GM19351 (cell line): ENCODE measurements at regions not wholly inside any gene's neighbourhood (a gene's known extent, or its start where the extent isn't known, plus 50 kb on each side); places are given as distances from the start of the nearest gene placed in this dataset.

Experiments
- ATAC-seq: cut with Tn5 transposase; IDR thresholded peaks from one replicate; pipeline ENCODE4 v1.9.1; 2021; ENCODE audit warnings: mild to moderate bottlenecking, moderate library complexity; ENCODE audit not compliant: unreplicated experiment

DNA sequence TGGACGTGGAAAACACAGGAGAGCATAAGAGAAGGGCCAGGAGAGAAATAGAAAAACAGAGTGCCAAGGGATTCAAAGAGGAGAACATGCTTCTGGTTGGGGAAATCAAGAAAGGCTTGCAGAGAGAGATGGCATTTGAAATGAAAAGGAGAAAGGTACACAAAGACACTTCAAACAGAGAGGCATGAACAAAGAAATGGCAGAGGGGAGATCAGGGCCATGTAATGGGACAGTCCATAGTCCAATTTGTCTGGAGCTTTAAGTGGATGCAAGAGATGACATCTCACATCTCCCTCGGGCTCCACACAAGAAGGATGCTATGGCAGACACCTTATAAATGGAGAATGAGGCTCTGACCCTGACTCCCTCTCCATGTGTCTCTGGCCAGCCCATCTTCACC, 331.1 kb downstream of the MLLT3 start:
- ATAC-seq, result no peak

DNA sequence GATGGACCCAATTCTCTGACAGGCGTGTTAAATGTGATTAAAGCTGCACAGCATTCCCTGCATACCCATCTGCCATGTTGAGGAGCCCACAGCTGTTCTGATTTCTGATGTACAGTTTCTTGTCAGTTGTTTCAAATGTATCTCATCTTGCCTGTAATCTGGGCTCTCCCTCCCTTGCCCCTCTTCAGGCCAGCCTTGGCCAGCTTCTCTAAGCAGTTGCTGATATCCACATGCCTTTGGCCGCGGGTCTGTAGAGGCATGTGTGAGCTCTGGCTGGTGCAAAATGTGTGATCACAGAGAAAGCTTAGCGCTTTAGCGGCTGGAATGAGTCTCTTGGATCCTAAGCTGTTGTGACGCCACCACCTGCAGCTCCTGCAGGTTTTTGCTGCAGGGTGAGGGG, 332.0 kb downstream of the MLLT3 start:
- ATAC-seq, result no peak

DNA sequence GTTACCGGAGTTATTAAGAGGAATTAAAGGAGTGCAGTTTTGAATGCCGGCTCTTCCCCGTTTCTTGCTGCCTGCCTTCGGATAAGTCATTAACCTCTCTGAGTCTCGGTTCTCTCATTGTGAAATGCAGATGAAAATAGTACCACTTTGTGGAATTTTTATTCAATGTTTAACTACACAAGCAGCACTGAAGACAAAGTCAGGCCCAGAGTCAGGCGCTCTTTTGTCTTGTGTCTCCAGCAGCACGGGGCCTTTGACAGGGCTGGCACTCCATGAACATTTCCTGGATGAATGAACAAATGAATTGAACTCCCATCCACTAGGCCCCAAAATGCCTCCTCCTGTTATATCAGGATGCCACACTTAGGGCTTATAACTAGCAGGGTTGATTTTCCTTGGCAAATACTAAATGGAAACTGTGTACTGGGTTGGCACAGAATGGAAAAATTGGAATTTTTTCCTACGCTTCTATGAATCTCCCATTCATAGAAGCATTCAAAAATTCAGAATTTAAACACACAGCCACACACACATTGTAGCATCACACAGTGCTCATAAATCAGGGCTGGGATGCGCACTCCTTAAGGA, 332.8 kb downstream of the MLLT3 start:
- no peak for ATAC-seq

DNA sequence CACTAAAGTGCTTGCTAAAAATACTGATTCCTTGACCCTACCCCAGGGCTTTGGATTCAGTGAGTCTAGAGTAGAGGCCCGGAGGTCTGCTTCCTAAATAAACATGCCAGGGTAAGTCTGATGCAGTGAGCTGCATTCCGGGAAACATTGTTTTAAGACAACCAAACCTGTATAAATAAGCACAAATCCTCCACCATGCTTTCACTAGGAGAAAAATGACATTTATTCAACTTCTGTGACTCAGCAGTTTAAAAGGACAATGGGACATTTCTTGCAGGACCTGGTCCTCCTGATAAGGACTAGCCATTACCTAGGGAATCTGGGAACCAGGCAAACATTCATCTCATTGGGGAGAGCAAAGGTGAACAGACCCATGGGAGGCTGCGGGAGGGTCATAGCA, 335.3 kb downstream of the MLLT3 start:
- no peak for ATAC-seq

DNA sequence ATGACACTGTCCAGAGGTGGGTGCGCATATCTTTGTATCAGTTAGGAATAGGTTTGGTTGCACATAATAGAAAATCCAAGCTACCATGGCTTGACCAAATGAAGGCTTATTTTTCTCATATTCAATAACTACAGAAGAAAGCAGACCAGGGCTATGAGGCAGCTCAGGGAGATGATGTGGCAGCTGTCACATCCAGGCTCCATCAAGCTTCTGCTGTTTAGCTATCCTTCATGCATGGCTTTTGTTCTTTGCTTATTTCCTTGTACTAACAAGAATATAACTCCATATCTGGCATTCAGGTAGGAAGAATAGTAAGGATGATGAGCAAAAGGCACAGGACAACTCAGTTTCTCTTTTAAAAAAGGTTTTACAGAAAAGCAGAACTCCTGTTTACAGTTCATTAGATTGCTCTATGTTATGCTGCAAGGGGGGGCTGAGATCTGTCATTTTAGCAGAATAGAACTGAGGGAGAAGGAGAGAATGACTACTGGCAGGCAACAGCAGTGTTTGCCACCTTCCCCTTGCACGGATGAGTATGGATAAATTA, 336.1 kb downstream of the MLLT3 start:
- no peak for ATAC-seq

DNA sequence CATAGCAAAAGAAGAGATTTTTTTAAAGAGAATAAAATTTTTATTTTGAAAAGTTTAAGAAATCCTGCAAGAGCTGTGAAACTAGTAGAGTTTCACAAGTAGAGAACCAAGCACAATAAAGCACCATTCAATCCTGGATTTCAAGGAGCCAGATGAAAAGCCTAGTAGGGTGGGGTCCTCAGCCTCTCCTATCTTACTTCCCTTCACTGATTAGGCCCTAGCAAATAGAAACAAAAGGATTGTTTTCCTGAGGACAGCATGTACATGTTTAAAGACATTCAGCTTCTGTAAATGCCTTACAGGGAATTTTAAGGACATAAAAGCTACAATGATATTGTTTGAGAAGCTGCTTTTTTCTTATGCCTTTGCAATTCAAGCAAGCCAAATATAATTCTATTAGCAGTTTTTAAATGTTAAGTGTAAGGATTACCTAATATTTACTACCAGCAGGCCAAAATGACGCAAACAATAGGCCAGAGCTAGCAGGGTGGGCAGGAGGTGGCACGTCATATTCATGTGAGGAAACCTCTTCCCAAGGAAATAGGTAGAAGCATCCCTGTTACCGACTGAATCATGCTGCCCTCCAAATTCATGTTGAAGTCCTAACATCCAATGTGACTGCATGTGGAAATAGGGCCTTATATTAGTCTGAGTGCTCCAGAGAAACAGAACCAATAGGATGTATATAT, 337.6 kb downstream of the MLLT3 start:
- no peak for ATAC-seq

DNA sequence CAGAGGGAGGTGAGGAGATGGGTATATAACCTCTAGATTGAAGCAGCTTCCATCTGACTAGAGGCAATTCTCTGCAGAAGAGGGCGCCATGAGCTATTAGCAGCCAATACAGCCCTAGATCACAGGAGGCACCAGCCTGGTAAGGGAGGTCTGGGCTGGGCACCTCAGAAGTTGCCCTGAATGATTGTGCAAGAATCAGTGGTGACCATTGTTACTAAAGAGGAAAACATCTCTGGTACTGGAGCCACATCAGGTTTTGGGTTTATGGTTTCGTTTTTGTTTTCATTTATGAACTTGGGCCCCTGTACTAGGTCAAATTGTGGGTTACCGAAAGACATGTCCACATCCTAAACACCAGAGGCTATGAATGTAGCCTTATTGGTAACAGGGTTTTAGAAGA, 342.0 kb downstream of the MLLT3 start:
- no peak for ATAC-seq

DNA sequence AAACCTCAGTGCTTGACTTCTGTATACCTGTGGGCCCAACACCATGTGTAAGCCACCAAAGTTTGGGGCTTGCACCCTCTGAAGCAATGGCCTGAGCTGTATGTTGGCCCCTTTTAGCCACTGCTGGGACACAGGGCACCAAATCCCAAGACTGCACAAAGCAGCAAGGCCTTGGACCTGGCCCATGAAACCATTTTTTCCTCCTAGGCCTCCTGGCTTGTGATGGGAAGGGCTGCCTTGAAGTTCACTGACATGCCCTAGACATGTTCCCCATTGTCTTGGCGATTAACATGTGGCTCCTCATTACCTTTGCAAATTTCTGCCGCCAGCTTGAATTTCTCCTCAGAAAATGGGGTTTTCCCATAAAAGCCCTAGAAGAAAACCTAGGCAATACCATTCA, 345.5 kb downstream of the MLLT3 start:
- ATAC-seq, result no peak

DNA sequence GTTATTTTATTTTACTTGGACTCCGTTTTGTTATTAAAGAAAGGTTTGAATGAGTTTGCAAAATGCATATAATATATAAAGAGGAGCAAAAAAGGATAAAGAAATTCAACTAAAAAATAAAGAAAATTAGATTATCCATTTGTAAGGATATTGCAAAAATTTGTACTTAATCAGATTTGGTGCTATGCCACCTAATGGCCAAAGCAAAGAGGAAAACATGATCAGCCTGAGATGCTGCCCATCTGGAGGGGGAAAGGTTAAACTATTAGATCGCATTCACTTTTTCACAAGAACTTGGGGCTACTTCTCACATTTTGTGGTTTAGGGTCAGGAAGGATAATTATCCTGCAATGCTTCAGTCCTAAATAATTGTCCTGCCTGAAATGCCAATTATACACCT, 350.6 kb downstream of the MLLT3 start:
- no peak for ATAC-seq

DNA sequence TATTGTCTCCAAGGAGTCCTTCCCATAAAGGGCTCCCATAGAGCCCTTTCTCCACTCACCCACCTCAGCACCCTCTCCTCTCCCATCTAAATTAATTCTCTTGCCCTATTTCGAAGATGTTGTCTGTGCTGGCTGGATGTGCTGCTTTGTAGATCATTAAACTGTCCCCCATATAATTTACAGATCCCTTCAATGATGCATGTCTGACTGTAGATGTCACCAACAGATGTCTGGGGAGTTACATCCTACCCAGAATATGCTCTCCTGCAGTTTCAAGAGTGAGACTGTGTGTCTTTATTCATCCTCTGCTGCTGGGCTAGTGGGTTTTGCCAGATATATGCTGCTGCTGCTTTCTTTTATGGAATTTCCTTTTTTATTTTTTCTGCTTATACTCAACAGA, 351.2 kb downstream of the MLLT3 start:
- ATAC-seq, result no peak

DNA sequence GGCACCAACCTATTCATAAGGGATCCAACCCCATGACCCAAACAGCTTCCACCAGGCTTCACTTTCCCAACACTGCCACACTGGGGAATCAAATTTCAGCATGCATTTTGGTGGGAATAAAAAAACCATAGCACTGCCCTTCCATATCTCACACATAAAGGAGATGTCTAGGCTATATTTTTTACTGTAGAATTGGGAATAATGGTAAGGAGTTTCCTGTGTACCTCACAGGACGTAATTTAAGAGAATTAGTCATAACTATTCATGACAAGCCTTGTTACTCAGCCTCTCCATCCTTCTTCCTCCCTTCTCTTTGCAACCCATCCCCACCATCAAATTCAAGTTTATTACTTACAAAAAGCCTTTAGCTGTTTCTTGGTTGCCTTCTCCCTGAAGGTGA, 352.1 kb downstream of the MLLT3 start:
- no peak for ATAC-seq

DNA sequence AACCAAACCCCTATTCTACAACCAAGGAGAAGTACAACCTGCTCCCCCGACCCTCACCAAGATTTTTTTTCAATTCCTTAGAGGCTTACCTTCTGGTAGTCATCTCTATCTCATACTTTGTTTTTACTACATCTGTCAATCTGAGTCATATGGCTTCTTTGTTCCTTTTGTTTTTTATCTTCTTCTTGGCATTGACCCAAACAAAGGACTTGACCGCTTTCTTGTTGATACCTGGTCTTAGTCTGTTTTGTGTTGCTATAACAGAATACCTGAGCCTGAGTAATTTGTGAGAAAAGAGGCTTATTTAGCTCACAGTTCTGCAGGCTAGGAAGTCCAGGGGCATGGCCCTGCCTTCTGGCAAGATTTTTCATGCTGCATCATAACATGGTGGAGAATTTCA, 352.7 kb downstream of the MLLT3 start:
- ATAC-seq, result no peak

DNA sequence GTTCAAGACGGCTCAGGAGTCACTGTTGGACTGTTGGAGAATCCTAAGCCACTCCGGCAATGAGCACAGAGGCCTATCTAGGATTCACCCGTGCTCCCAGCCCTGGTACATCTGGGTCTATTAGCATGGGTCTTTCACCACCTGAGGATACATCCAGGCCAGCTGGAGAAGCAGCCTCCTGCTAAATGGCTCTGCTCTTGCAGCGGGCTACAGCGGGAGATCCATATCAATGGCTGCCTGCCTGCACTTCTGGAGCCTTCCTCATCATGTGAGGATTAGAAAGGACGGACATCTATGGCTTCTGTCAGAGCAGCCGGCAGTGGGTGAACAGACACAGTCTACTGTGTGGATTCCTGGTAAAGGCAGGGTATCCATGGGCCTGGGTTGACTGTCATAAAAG, 357.4 kb downstream of the MLLT3 start:
- ATAC-seq, result no peak

DNA sequence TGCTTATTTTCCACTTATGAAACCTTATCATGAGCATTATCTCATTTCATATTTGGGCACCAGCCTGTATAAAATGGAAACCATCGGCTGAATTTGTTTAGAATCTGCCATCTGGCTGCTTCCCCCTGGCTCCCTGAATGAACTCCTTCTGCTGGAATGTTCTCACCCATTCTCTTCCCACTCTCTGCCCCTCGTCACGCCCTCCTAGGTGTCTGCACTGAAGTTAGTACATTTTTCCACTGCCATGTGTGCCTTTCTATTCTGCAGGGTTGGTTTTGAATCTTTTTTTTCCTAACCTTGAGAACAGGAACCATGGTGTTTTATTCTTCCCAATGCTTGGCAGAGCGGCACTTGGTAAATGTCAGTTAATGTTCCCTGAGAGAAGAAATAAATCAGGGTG, 359.7 kb downstream of the MLLT3 start:
- no peak for ATAC-seq

DNA sequence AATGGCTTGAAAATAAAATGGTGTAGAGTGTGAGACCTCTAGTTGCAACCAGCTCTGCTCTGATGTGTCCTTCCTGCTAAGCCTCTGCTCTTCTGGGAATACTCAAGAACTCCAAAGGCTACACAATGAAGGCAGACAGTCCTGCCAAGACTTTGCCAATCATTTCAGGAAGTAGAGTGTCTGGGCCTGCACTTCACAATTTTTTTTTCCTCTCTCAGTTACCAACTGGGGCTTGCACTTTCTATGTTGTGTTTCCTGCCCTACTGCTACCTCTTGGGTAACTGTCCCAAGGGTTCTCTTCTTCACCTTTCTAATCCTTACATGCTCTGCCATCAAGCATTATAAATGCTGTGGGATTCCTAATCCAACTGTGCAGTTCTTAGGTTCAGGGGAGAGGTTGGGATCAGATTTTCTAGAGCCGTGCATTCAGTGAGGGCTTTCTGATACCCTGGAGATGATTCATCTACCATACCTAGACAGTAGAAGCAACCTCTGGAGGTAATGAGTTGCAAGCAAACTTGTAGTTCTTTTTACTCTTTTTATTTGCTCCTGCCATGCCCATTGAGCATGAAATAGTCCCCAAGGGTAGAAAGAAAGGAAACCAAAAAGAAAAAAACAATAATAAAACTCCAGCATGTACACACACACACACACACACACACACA, 365.9 kb downstream of the MLLT3 start:
- no peak for ATAC-seq

DNA sequence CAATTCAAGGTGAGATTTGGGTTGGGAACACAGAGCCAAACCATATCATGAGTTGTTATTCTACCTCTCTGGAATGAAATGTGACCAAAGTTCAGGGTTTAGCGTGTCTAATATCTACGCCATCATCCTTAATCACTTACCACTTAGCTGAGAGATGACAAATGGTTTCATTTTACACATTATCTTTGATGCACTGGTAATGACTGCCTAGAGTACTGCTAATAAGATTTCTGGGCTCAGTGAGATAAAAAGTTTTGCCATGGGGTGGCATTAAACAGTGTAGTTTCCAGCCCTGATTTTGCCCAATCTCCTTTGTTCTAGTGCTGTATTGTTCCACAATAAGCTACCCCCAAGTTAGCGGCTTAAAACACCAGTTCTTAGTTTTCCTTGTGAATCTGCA, 367.2 kb downstream of the MLLT3 start:
- ATAC-seq, result no peak

DNA sequence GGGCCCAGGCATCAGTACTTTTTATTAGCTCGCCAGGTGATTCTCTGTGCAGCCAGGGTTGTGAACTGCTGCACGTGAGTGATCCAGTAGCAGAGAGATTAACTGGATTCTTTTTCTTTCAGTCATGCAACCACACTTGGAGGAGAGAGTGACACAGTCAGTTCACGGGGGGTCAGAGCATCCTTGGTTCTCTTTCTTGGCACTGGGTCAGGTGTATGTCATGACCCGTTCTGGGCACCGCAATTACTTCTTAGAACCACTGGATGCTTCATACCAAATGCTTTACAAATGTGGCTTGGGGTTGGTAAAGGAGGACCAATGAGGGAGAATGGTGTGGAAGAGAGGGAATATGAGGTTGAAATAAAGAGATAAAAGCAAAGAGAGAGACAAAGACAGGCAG, 368.7 kb downstream of the MLLT3 start:
- ATAC-seq, result no peak

DNA sequence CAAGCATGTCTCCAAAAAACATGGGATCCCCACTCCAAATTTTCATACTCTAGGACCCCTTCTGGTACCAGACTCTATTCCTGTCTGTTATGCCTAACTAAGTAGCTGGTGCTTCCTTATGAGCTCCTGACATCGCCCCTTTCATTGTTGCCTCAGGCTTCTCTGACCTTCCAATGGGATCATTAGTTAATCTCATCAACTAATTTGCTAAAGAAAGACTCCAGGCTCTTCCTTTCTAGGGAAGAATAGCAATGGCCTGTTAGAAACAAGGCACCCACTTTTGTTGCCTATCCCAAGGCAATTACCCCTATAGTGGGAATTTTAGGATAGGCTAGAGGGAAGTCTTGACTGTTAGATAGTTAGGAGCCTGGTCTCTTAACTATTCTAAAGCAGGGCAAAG, 369.5 kb downstream of the MLLT3 start:
- no peak for ATAC-seq

DNA sequence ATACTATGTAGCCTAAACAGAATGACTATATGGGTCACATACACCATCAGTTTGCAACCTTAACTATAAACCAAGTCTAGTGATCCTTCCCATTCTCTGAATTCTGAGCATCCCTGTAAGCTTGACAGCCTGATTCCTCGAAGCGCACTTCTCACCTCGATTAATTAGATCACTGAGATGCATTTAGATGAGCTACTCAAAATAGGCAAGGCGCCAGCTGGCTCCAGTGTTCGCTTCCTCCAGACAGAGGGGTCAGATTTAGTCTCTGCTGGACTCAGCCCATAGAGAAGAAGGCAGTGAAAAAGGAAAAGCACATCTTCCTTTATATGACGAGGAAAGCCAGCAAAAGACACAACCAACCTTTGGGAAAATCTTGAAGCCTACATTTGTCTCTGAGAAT, 371.5 kb downstream of the MLLT3 start:
- no peak for ATAC-seq

DNA sequence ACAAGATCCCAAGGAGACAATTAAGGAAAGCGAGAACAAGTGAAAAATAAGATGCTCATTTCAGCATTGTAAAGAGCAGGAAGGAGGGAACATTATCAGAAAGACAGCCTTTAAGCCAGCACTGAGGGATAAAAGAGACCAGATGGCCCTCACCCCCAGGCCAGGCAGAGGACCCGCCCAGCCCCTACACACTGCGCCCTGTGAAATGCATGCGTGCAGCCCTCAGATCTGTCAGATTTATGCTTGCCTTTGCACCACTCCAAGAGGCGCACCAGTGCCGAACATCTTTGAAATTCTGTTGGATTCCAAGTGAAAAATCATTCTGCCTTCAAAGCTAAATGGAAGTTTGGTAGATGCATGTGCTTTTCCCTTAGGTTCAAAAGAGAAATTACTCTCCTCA, 378.0 kb downstream of the MLLT3 start:
- no peak for ATAC-seq

DNA sequence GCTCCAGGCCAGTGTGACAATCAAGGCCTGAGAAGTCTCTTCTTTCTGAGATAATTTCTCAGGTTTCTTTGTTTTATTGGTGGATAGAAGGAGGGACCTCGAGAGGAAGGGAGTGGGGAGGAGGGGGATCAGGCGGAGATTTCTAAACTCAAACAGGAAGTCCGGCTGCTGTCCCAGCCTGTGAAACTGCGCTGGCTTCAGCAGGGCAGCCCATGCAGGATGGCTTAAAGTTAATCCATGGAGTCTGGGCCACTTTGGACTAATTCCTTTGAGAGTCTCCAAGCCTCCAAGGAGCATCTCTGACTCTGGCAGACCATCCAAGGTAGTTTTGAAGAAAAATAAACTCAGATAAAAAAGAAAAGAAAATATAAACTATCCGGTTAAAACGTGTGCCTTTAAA, 378.5 kb downstream of the MLLT3 start:
- ATAC-seq, result no peak

DNA sequence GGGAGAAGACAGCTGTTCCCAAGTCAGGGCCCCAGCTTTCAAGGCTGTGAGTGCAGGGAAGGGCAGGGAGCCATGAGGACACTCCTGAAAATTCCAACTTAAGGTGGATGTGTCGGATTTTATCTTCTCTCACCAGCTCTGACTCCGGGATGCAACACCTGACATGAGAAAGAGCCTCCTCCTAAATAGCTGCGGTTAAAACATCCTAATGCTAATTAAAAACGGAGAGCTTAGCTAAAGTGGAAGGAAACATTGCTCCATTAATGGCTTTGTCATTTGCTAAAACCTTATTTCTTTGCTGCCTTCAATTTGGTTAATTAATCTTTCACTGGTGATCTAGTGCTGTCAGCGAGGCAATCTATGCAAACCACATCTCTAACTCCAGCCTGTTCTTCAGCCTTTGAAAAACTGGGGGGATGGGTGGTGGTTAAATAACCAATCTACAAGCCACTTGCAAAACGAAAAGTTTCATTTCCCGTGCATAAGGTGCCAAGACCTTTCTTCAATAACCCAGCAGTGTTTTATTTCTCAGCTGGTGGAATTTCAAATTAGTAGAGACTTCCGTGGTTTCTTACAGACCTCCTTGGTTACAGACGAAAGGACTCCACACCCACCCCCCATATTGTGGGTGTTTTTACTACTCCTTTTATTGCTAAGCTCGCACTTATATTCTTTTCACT, 379.6 kb downstream of the MLLT3 start:
- peak; percentile 91 for ATAC-seq
